WERI-Rb-1 (cell line): ENCODE measurements at regions not wholly inside any gene's neighbourhood (a gene's known extent, or its start where the extent isn't known, plus 50 kb on each side); places are given as distances from the start of the nearest gene placed in this dataset.

Experiments used
- DNase-seq: peaks from one replicate; pipeline ENCODE4 v3.0.0-alpha.2; 2020
- H3K27ac ChIP-seq: fragments of 250-450 bp; sonication (Bioruptor Pico); 2 replicates; pipeline ENCODE4 v1.5.1; 2020; ENCODE audit warnings: mild to moderate bottlenecking, moderate library complexity
- H3K27me3 ChIP-seq: fragments of 250-450 bp; sonication (Bioruptor Pico); 2 replicates; pipeline ENCODE4 v1.5.1; 2021; ENCODE audit warnings: mild to moderate bottlenecking, low read depth, moderate library complexity; ENCODE audit not compliant: insufficient read depth, severe bottlenecking
- H3K36me3 ChIP-seq: fragments of 250-450 bp; sonication (Bioruptor Pico); 2 replicates; pipeline ENCODE4 v1.5.1; 2020; ENCODE audit warnings: mild to moderate bottlenecking, moderate library complexity
- H3K4me3 ChIP-seq: 2 replicates; pipeline ENCODE4 v1.5.1; 2011; ENCODE audit warnings: low read depth, mild to moderate bottlenecking, control low read depth, low read length
- H3K9me3 ChIP-seq: fragments of 250-450 bp; sonication (Bioruptor Pico); 2 replicates; pipeline ENCODE4 v1.5.1; 2021; ENCODE audit warnings: mild to moderate bottlenecking, moderate library complexity; ENCODE audit not compliant: severe bottlenecking
- CTCF ChIP-seq: IDR thresholded peaks from 2 replicates; pipeline ENCODE4 v1.5.1; 2011; ENCODE audit warnings: low read depth, mild to moderate bottlenecking, control low read depth, inconsistent platforms, low read length

GRCh38 chr4:29405116-29405515 lies 1315.1 kb upstream of the PCDH7 start:
- TF ChIP-seq CTCF = no peak
- no peaks in the 10 kb centered on the region for H3K36me3 ChIP-seq

GRCh38 chr4:29415771-29416170 lies 1304.4 kb upstream of the PCDH7 start:
- H3K36me3 ChIP-seq = no peaks in the 10 kb centered on the region
- H3K9me3 ChIP-seq = no peaks in the 10 kb centered on the region
- no peaks in the 10 kb centered on the region for H3K27me3 ChIP-seq
- no peak for TF ChIP-seq CTCF
- DNase-seq = no peak
- no peak overlapping the region for H3K27ac ChIP-seq
- no peak overlapping the region for H3K4me3 ChIP-seq

More at GRCh38 chr4:29405116-29405515, 1315.1 kb upstream of the PCDH7 start:
- no peak for DNase-seq
- Histone ChIP-seq H3K27ac (no peak overlapping the region), H3K9me3 (no peaks in the 10 kb centered on the region), H3K4me3 (no peak overlapping the region), H3K27me3 (no peaks in the 10 kb centered on the region)

DNA sequence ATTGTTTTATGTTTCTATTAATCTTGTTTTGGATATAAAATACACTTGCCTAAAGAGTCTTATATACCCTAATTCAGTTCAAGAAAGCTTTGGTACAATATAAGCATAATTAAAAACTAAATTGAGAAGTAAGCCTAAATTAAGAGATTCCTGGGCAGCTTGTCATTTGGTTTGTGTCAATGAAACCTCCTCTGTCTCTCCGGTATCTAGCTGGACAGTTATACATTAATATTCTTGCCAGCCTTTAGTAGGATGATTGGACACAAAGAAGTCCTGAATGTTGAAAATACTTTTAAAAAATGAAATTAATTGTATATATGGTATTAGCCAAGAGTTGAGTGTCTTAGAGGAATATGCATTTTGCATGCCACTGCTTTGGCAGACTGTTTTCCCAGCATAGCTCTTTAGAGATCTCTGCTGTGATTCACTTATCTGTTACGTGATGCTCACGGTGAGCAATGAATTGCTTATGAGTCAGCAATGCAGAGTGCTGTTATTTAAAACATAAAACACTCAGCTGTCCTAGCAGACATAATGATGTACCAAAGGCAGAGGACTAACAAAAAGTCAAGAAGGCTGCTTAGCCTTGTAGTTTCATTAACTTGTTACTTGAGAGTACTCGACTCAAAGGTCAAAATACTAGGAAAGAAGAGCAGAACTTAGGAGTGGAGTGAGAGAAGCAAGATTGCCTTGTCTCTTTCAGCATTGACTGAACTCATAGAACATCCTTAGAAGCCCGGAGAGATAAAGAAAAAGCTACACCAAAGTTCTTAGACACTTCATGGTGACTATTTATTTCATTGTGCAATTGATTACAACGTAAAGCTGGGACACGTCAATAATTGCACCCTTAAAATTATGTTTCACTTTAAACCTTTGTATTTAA lies 1296.1 kb upstream of the PCDH7 start:
- Histone ChIP-seq H3K9me3 (no peaks in the 10 kb centered on the region), H3K36me3 (no peaks in the 10 kb centered on the region), H3K27me3 (no peaks in the 10 kb centered on the region), H3K4me3 (no peak overlapping the region), H3K27ac (no peak overlapping the region)
- TF ChIP-seq CTCF = no peak
- DNase-seq = no peak

GRCh38 chr4:29453303-29453820 lies 1266.8 kb upstream of the PCDH7 start:
- Histone ChIP-seq H3K9me3 (no peaks in the 10 kb centered on the region), H3K27me3 (no peaks in the 10 kb centered on the region), H3K36me3 (no peaks in the 10 kb centered on the region), H3K27ac (no peak overlapping the region), H3K4me3 (no peak overlapping the region)
- no peak for TF ChIP-seq CTCF
- no peak for DNase-seq

DNA sequence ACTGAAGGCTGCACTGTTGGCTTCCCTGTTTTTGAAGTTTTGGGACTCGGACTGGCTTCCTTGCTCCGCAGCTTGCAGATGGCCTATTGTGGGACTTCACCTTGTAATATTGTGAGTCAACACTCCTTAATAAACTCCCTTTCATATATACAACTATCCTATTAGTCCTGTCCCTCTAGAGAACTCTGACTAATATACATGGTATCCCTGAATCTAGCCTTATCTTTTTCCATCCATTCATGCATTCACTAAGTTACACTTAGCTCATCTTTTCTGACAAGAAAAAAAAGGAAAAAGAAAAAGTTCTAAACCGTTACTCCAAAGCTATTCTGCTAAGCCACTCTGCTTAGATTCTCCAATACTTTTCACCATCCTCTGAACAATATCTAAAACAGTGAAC lies 1260.2 kb upstream of the PCDH7 start:
- no peaks in the 10 kb centered on the region for H3K9me3 ChIP-seq
- no peaks in the 10 kb centered on the region for H3K36me3 ChIP-seq
- no peak overlapping the region for H3K4me3 ChIP-seq
- no peak for DNase-seq
- TF ChIP-seq CTCF = no peak
- H3K27ac ChIP-seq = no peak overlapping the region
- H3K27me3 ChIP-seq = no peaks in the 10 kb centered on the region
